ENCODE measurements at regions not wholly inside any gene's neighbourhood (a gene's known extent, or its start where the extent isn't known, plus 50 kb on each side); places are given as distances from the start of the nearest gene placed in this dataset.

GRCh38 chr4:123315617-123316016 lies 81.0 kb upstream of the SPRY1 start:
- no peak overlapping the region for H3K4me3 ChIP-seq
- H3K36me3 ChIP-seq, result no peaks in the 10 kb centered on the region
- H3K9me3 ChIP-seq (ENCODE audit: low read depth), result peaks cover 4% of the 10 kb centered on the region
- no peaks in the 10 kb centered on the region for H4K20me1 ChIP-seq (ENCODE audit: low read depth)
- H3F3A ChIP-seq (ENCODE audit: low read depth), result peaks cover 15% of the 10 kb centered on the region
- H3K27ac ChIP-seq, result no peak overlapping the region
- no peak overlapping the region for H2AFZ ChIP-seq (replicated peaks)
- Mint-ChIP-seq H3K27ac (no peak overlapping the region), H3K27me3 (ENCODE audit: insufficient read depth, low read depth) (peaks cover 3% of the 10 kb centered on the region), H3K36me3 (peaks cover 20% of the 10 kb centered on the region), H3K4me3 (no peak overlapping the region), H3K9me3 (peaks cover 14% of the 10 kb centered on the region), H3K4me1 (peaks cover 28% of the 10 kb centered on the region)
- H3K4me2 ChIP-seq, result no peak overlapping the region
- H3K27me3 ChIP-seq, result no peaks in the 10 kb centered on the region
- TF ChIP-seq EZH2phosphoT487 (IDR thresholded peaks at IDR 0.05) (no peak), EZH2 (IDR thresholded peaks at IDR 0.05) (no peak), CTCF (IDR thresholded peaks at IDR 0.05) (no peak)
- peaks cover 19% of the 10 kb centered on the region for H3K4me1 ChIP-seq
- no peak for DNase-seq (ENCODE audit: low spot score)
- H3K79me2 ChIP-seq (ENCODE audit: low read depth), result no peaks in the 10 kb centered on the region
- no peak overlapping the region for H3K9ac ChIP-seq

GRCh38 chr4:123317211-123317610 lies 79.4 kb upstream of the SPRY1 start:
- Histone ChIP-seq H3K27me3 (no peaks in the 10 kb centered on the region), H3K4me3 (no peak overlapping the region), H3K36me3 (no peaks in the 10 kb centered on the region), H4K20me1 (ENCODE audit: low read depth) (no peaks in the 10 kb centered on the region), H3K4me1 (peaks cover 19% of the 10 kb centered on the region), H3K4me2 (no peak overlapping the region), H2AFZ (replicated peaks) (no peak overlapping the region), H3K79me2 (ENCODE audit: low read depth) (no peaks in the 10 kb centered on the region), H3F3A (ENCODE audit: low read depth) (peaks cover 14% of the 10 kb centered on the region), H3K27ac (no peak overlapping the region), H3K9ac (no peak overlapping the region), H3K9me3 (ENCODE audit: low read depth) (peaks cover 6% of the 10 kb centered on the region)
- peaks cover 23% of the 10 kb centered on the region for H3K4me1 Mint-ChIP-seq
- no peak overlapping the region for H3K27ac Mint-ChIP-seq
- H3K27me3 Mint-ChIP-seq (ENCODE audit: insufficient read depth, low read depth), result peaks cover 3% of the 10 kb centered on the region
- peaks cover 28% of the 10 kb centered on the region for H3K36me3 Mint-ChIP-seq
- peaks cover 24% of the 10 kb centered on the region for H3K9me3 Mint-ChIP-seq
- TF ChIP-seq CTCF (IDR thresholded peaks at IDR 0.05) (no peak), EZH2phosphoT487 (IDR thresholded peaks at IDR 0.05) (no peak), EZH2 (IDR thresholded peaks at IDR 0.05) (no peak)
- no peak overlapping the region for H3K4me3 Mint-ChIP-seq
- no peak for DNase-seq (ENCODE audit: low spot score)

- no peaks in the 10 kb centered on the region for H3K4me1 ChIP-seq
- no peak overlapping the region for H3K4me3 ChIP-seq
- Mint-ChIP-seq H3K27me3 (ENCODE audit: insufficient read depth, low read depth) (peaks cover 3% of the 10 kb centered on the region), H3K4me3 (no peak overlapping the region), H3K4me1 (peaks cover 10% of the 10 kb centered on the region), H3K27ac (no peak overlapping the region), H3K36me3 (peaks cover 32% of the 10 kb centered on the region), H3K9me3 (peaks cover 31% of the 10 kb centered on the region)
- no peak overlapping the region for H3K4me2 ChIP-seq
- H3F3A ChIP-seq (ENCODE audit: low read depth), result no peaks in the 10 kb centered on the region
- no peak for TF ChIP-seq EZH2 (IDR thresholded peaks at IDR 0.05)
- TF ChIP-seq CTCF (IDR thresholded peaks at IDR 0.05), result no peak
- TF ChIP-seq EZH2phosphoT487 (IDR thresholded peaks at IDR 0.05), result no peak
- H3K9me3 ChIP-seq (ENCODE audit: low read depth), result peaks cover 6% of the 10 kb centered on the region
- H3K36me3 ChIP-seq, result no peaks in the 10 kb centered on the region
- no peaks in the 10 kb centered on the region for H4K20me1 ChIP-seq (ENCODE audit: low read depth)
- H3K9ac ChIP-seq, result no peak overlapping the region
- H3K79me2 ChIP-seq (ENCODE audit: low read depth), result no peaks in the 10 kb centered on the region
- no peak overlapping the region for H3K27ac ChIP-seq
- H3K27me3 ChIP-seq, result no peaks in the 10 kb centered on the region
- no peak for DNase-seq (ENCODE audit: low spot score)
- H2AFZ ChIP-seq (replicated peaks), result no peak overlapping the region
These were observed 77.0 kb upstream of the SPRY1 start for GRCh38 chr4:123319639-123320038.

Data from neural progenitor cell (in vitro differentiated cells).